PC-3 (cell line): ENCODE measurements at regions not wholly inside any gene's neighbourhood (a gene's known extent, or its start where the extent isn't known, plus 50 kb on each side); places are given as distances from the start of the nearest gene placed in this dataset.

Source experiments
- EZH2 ChIP-seq: fragments of 300-600 bp; sonication (generic); IDR thresholded peaks from one replicate; pipeline ENCODE4 v1.6.1; 2017; ENCODE audit warnings: antibody characterized with exemption, mild to moderate bottlenecking, low read length; ENCODE audit not compliant: unreplicated experiment
- EZH2phosphoT487 ChIP-seq: fragments of 300-600 bp; sonication (generic); IDR thresholded peaks from 2 replicates; pipeline ENCODE4 v1.6.1; 2018; ENCODE audit warnings: mild to moderate bottlenecking, antibody characterized with exemption, low read length, borderline replicate concordance
- TF ChIP-seq, protein P1 (sequence below): fragments of 300-600 bp; sonication (generic); conservative IDR thresholded peaks from 2 replicates; pipeline ENCODE4 v1.5.1; 2017; ENCODE audit warnings: antibody characterized with exemption, low read depth, mild to moderate bottlenecking, low read length

GRCh38 chr2:185567196-185567595 lies 171.4 kb upstream of the FSIP2 start:
- TF ChIP-seq, protein P1, sequence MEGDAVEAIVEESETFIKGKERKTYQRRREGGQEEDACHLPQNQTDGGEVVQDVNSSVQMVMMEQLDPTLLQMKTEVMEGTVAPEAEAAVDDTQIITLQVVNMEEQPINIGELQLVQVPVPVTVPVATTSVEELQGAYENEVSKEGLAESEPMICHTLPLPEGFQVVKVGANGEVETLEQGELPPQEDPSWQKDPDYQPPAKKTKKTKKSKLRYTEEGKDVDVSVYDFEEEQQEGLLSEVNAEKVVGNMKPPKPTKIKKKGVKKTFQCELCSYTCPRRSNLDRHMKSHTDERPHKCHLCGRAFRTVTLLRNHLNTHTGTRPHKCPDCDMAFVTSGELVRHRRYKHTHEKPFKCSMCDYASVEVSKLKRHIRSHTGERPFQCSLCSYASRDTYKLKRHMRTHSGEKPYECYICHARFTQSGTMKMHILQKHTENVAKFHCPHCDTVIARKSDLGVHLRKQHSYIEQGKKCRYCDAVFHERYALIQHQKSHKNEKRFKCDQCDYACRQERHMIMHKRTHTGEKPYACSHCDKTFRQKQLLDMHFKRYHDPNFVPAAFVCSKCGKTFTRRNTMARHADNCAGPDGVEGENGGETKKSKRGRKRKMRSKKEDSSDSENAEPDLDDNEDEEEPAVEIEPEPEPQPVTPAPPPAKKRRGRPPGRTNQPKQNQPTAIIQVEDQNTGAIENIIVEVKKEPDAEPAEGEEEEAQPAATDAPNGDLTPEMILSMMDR, result no peak
- TF ChIP-seq EZH2, result no peak
- no peak for TF ChIP-seq EZH2phosphoT487
